Ishikawa (cell line): ENCODE measurements at regions not wholly inside any gene's neighbourhood (a gene's known extent, or its start where the extent isn't known, plus 50 kb on each side); places are given as distances from the start of the nearest gene placed in this dataset.

Source experiments
- EGR1 ChIP-seq: IDR thresholded peaks from 2 replicates; pipeline ENCODE4 v1.6.1; 2012
- EP300 ChIP-seq: IDR thresholded peaks from 2 replicates; pipeline ENCODE4 v1.6.1; 2012; ENCODE audit warnings: borderline replicate concordance
- RAD21 ChIP-seq: IDR thresholded peaks from 2 replicates; pipeline ENCODE4 v1.6.1; 2012; ENCODE audit warnings: low read depth
- REST ChIP-seq: IDR thresholded peaks from 2 replicates; pipeline ENCODE4 v1.6.1; 2012; ENCODE audit warnings: low read depth, mild to moderate bottlenecking
- TF ChIP-seq, protein P1 (sequence below): IDR thresholded peaks from 2 replicates; pipeline ENCODE4 v1.6.1; 2012

GRCh38 chr2:4529738-4530137, 826.4 kb downstream of the DCDC2C start:
- TF ChIP-seq, protein P1, sequence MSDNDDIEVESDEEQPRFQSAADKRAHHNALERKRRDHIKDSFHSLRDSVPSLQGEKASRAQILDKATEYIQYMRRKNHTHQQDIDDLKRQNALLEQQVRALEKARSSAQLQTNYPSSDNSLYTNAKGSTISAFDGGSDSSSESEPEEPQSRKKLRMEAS, result no peak
- no peak for TF ChIP-seq EP300
- no peak for TF ChIP-seq REST
- TF ChIP-seq EGR1, result no peak
- TF ChIP-seq RAD21, result no peak
